ENCODE measurements at regions not wholly inside any gene's neighbourhood (a gene's known extent, or its start where the extent isn't known, plus 50 kb on each side); places are given as distances from the start of the nearest gene placed in this dataset.

DNA sequence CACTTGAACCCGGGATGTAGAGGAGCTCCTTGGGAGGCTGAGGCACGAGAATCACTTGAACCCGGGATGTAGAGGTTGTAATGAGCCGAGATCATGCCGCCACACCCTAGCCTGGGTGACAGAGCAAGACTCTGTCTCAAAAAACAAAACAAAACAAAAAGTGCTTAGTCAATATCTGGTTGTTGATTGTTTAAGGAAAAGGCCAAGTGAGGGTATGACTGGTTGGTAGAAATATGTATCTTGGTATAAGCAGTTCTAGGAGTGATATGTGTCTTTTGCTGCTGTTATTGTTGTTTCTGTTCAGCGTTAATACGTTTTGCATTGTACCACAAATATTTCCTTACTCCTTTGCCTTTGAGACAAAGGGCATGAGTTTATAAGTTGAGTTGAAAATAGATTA, 210.7 kb upstream of the DMRT1 start:
- DNase-seq (ENCODE audit: low read depth): no peak

DNA sequence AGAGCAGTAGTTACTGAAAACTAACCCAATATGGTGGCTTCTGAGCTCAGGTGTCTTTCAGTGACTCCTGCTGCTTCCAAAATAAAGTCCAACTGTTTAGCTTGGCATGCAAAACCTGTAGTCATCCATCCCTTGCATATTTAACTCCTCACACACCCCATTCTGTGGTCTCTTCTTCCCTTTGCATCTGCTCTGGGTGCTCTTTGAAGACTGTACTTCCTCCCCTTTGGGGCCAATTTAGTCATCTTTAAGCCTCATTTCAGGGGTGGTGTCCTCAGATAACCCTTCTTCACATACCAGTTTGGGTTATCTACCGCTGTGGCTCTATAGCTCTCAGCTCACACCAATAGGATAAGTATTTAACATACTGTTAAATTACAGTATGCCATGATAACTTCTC, 209.9 kb upstream of the DMRT1 start:
- no peak for DNase-seq (ENCODE audit: low read depth)

DNA sequence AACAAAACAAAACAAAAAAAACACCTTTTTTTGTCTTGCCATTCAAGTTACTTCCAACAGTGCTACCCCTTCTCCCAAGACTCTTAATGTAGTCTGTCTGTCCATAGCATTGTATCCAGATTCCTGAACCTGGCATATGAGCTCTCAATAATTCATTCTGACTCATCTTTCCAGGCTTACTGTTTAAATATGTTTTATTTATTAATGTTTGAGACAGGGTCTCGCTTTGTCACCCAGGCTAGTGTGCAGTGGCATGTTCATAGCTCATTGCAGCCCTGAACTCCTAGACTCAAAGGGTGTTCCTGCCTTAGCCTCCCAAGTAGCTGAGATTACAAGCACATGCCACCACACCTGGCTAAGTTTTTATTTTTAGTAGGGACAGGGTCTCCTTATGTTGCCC, 208.0 kb upstream of the DMRT1 start:
- no peak for DNase-seq (ENCODE audit: low read depth)

DNA sequence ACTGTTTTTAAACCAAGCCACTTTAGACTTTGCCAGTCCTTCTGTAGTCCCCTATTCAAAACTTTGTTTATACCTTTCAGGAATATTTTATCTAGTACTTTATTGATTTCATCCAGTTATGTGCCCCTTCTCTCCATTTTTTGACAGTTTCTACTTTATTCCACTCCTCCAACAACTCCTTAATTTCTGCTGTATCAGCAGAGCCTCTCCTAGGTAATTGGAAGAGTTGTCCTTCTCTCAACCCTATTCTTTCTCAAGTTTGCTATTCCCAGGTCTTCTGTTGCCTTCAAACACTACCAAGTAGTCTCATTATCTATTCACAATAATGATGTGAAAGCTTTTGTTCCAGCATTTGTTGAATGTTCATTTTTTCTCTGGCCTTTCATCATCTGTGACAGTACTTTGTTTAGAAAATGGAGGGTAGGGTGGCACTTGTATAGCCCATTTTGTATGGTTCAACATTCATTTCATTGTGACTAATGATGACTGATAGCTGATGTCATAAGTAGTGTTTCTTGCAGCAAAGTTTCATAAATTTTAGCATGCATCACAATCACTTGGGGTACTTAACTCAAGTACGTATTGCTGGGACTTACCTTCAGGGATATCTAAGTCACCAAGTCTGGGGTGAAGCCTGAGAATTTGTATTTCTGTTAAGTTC, 204.4 kb upstream of the DMRT1 start:
- no peak for DNase-seq (ENCODE audit: low read depth)

DNA sequence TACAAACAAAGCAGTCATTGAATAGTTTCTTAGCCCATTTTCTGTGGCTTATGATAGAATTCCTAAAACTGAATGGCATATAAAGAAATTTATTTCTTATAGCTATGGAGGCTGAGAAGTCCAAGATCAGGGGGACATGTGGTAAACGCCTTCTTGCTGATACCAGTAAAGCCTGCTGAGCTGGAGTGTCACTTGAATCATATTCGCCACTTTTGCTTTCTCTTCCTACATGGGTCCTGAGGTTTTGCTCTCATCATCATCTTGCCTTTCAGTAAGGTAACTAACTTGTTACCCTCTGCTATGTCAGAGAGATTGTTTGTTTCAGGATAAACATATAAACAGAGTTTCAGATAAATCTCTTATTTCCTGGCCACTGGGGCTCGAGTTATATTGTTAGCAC, 203.3 kb upstream of the DMRT1 start:
- no peak for DNase-seq (ENCODE audit: low read depth)

DNA sequence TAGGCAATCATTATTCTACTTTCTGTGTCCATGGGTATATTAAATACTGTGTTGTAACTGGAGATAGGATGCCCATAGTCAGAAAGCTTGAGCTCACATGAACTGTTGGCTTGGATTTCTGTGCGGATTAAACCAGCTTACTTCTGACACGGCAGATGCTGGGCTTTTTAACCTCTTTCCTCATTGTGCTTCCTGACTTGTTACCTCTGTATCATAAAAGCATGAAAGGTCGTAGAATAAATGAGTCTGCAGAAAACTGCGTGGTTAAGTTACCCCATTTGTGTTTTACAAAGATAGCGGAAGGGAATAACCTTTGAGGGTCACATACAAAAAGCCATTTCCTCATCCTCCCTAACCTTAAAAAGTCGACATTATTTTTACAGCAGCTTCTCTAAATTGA, 199.5 kb upstream of the DMRT1 start:
- no peak for DNase-seq (ENCODE audit: low read depth)

DNA sequence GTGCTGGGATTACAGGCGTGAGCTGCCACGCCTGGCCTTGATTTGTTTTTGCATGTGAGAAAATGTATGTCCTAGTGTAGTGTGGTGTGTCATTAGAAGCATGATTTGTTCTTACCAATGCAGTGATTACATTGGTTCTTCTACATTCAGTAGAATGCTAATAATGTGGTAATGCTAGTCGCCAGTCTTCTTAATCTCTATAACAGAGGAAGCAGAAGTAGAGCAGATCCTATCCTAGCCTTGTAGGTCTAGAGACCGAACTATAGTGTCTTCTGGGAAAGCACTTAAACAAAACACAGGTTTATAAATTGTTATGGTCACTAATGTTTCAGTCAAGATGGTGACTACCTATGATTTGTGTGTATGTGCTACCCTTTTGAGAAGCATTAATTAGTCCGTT, 197.5 kb upstream of the DMRT1 start:
- no peak for DNase-seq (ENCODE audit: low read depth)

DNA sequence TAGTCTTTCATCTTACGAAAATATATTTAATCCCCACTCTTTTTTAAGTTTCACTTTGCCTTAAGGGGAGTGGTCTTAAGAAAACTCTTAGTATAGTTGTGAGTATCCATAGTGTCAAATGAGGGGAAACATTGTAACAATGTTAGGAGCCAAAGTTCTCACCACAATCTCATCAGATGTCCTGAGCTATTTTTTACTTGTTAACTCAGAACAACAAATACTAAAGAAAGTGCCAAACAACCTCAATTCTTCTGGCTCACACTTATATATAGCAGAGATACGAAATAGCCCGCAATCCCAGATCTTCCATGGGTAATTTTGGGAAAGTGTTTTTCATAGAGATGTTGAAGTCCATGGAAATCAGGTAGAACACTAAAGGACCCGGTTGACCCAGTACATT, 194.0 kb upstream of the DMRT1 start:
- no peak for DNase-seq (ENCODE audit: low read depth)

DNA sequence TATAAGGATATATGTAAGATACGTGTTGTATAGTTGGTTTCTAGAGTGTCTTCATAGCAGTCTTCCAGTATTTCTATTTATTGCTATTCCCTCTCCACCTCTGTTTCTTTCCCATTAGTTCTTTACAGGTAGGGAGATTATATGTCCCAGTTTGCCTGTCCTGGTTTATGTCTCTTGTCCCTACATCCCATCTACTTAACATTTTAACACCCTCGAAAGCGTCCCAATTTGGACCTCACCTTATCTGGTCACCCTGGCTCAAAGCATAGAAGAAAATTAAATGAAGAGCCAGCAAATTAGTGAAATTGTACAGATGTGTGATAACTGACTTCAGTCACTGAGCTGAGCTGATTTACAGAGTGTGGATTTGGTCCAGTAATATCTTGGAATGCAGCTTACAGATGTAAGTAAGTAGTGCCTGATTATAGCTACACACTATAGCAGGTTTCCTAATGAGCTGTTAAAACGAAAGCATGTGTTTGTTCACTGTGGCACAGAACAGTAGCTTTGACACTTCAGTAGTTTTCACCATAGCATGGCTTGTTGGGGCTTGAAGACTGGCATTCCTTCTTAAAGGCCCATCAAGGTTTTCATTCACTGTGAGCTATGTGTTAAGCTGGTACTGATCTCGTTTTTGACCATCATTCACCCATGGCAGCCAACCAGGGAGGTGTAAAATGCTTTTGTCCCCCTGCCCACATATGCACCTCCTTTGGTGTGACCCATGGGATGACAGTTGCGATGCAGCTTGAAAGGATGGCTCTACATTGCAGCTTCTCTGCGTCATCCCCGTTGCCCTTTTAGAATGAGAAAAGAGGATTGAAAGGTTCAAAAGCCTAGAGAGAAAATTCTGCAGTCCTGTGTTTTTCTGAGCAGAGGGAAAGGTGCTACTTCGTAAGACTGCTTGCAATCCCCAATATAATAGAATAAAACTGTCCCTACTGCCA, 192.1 kb upstream of the DMRT1 start:
- DNase-seq (ENCODE audit: low read depth): no peak

DNA sequence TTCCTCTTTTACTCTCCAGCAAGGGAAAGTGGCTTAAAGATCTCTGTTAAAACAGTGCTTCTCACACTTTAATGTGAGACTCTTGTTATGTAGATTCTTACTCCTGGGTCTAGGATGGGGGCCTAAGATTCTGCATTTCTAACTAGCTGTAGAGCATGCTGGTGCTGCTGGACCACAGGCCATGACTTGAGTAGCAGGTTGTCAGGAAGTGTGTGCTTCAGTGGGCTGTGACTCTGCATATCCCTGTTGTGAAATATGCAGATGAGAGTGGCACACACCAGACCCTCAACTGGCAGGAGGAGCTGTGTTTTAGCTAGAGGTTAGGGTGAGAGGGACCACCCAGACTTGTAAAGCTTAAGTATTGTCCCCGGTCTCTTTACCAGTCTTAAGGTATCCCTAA, 191.1 kb upstream of the DMRT1 start:
- no peak for DNase-seq (ENCODE audit: low read depth)

DNA sequence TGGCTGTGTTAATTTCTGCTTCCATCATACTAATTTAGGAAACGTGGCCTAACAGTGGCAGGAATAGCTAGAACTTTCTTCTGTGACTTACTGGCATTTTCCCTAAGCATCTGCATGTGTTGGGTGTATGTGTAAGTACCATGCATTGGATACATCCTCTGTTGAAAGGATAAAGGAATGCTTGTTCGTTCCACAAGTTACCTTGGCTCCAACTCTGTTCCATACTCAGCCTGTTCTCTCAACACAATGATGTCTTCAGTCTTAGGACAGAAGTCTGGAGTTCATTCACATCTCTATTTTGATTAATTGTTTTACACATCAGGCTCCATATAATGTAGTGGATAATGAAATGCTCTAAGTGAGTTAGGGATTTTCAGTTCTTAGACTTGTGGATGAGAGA, 190.1 kb upstream of the DMRT1 start:
- DNase-seq (ENCODE audit: low read depth): no peak

DNA sequence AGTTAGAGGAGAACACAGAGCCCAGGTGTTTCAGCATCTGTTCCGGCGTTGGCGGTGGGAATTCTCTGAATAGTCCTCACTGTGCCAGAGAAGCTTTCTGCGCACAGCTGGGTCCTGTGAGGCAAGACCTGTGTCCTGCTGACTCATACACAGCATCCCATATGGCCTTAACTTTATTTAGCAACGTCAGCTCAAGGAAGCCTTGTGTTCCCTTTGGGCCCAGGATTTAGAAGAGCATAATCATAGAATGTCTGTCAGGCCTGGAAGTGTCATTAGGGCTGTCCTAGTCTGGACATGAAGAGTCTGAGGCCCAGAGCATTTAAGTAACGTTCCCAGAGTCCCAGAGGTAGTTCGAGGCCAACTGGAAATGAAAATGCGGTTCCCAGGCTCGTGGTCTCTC, 188.6 kb upstream of the DMRT1 start:
- no peak for DNase-seq (ENCODE audit: low read depth)

DNA sequence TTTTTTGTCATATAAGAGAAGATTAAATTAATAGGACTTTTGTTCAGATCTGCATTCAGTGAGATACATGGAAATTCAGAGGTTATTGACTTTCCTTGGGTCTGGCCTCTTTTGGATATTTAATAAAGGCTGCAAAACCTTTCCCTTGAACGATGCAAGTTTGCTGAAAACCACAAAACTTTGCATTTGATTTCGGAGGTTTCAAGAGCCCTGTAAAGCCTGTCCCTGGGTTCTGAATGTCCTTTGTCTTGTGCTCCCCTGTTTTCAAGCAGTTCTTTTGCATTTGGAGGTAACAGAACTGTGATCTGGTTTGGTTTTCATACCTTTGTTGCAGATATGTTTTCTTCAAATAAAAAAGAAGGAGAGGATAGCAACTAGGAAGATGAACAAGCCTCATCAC, 188.1 kb upstream of the DMRT1 start:
- DNase-seq (ENCODE audit: low read depth): no peak

DNA sequence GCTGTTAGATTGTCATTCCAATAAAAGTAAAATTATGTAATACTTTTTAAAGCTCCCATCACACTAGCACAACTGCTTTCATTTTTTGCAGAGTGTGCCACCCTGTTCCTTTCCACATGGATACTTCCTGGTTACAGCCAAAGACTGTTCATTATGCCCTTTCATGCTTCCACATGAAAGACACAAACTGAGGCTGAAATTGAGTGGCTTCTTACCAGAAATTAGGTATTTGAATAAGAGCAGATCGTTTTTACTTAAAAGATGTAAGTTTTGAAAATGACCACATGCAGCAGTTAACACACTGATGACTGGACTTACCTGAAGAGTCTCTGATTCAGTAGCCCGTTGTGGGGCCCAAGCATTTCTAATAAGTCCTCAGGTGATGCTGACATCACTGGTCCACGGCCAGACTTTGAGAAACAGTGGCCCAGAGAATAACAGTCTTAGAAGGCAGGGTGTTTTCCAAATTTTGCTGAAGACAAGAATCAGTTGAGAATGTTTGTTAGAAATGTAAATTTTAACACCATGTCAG, 187.6 kb upstream of the DMRT1 start:
- DNase-seq (ENCODE audit: low read depth): no peak

DNA sequence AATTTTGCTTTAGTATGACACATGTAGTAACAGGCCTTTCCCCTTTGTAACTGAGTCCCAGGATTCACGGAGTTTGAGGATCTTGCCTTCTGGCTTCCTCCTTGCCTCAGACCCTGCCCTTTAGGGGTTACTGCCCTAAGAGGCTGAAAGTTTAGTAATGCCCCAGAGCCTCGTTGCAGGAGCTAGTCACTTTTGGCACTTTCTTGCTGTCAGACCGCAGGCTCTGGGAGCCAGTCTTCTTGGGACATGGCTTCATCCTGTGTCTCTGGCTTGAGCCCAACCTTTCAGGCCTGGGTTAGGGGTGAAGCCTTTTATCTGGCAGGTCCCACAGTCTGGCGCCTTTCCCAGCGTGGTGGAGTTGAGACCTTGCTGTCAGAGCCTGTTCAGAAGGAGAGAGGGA, 185.6 kb upstream of the DMRT1 start:
- no peak for DNase-seq (ENCODE audit: low read depth)

DNA sequence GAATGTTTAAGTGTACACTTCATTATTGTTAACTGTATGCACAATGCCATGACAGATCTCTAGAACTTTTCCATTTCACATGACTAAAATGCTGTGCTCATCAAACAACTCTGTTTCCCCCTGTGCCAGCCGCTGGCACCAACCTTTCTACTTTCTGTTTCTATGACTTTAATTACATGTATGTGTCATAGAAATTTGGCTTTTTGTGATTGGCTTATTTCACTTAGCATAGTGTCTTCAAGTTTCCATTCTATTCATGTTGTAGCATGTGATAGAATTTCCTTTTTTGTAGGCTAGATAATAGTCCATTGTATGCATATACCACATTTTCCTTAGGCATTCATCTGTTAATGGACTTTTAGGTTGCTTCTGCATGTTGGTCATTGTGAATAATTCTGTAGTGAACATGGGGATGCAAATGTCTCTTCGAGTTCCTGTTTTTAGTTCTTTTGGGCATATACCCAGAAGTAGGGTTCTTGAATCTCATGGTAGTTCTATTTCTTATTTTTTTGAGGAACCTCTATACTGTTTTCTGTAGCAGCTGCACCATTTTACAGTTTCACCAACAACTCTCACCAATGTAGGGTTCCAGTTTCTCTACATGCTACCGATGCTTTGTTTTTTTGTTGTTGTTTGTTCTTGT, 184.4 kb upstream of the DMRT1 start:
- DNase-seq (ENCODE audit: low read depth): no peak

DNA sequence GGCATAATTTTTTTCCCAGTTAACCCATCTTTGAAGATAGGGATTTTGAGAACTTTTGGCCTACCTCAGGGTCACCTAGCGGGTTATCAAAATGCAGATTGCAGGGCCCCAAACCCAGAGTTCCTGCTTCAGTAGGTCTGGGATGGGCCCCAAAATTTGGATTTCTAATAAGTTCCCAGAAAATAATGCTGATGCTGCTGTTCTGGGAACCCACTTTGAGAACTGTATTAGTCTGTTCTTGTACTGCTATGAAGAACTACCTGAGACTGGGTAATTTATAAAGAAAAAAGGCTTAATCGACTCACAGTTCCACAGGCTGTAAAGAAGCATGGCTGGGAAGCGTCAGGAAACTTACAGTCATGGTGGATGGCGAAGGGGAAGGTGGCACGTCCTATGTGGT, 182.2 kb upstream of the DMRT1 start:
- DNase-seq (ENCODE audit: low read depth): no peak

DNA sequence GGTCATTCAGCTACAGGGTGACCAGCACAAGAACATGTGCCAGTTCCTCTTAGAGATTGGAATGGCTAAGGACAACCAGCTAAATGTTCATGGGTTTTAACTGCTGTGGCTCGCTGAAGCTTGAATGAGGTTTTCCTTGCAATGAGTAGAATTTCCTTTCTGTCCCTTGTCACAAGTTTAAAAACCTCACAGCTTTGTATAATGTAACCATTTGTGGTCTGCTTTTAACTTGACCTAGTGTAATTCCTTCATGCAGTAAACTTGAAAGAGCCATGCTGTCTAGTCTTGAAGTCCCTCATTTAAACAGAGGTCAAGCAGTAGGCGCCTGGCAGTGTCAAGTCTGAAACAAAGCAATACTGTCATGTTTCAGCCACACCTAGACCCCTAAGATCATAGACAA, 181.3 kb upstream of the DMRT1 start:
- no peak for DNase-seq (ENCODE audit: low read depth)

DNA sequence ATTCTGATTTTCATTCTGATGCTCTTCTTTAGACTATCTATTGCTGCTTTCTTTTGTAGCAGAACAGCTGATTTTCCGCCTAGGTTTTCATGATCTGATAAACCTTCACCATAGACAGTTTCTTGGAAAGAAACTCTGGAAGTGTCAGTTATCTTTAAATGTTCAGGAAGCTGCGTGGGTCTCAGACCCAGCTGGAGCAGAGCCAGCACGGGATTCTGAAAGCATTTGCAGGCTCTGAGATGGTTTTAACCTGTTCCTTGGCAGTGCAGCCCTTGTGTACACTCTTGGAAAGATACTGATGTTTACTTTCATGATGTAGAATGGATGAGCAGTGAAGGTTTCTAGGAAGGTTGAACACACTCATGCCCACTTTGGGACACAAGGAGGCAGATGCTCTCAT, 178.0 kb upstream of the DMRT1 start:
- no peak for DNase-seq (ENCODE audit: low read depth)

DNA sequence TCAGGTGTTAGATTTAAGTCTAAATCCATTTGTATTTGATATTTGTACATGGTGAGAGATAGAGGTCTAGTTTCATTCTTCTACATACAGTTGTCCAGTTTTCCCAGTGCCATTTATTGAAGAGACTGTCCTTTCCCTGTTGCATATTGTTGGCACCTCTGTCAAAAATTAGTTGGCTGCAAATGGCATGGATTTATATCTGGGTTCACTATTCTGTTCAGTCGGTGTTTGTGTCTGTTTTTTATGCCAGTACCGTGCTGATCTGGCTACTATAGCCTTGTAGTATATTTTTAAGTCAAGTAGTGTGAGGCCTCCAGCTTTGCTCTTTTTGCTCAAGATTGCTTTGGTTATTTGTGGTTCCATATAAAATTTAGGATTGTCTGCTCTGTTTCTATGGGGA, 176.2 kb upstream of the DMRT1 start:
- no peak for DNase-seq (ENCODE audit: low read depth)

DNA sequence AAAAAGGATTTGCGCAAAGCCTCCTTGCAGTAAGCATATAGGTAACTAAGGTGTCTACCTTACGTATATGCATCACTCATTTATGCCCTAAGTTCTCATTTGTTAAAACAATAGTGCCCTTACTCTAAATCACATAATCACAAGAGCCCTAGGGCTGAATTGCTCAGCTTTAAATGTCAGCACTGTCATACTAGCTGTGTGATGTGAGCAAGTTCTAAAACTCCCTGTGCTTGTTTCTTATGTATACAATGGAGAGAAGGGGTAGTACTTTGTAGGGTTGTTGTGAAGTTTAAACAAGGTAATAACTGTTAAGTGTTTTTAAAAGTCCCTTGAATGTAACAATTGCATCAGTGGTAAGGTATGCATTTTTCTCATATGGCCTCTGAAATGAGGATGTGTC, 169.5 kb upstream of the DMRT1 start:
- no peak for DNase-seq (ENCODE audit: low read depth)

DNA sequence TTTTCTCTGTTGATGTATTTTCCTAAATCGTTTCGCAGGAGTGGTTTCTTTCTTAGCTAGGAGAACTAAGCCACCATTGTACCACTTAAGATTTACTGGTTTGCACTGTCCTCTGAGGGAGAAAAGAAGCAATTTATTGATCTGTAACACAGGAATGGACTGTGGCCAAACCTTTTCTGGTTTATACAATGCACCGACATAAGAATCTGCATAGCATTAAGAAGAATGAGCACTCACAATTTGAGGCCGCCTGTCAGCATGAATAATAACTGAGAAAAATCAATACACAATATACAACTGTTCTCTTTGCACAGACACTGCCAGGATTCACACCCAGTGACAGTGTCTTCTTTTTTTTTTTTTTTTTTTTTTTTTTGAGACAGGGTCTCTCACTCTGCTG, 168.6 kb upstream of the DMRT1 start:
- no peak for DNase-seq (ENCODE audit: low read depth)
